Gastrocnemius medialis (tissue), 4 donors: ENCODE measurements at regions not wholly inside any gene's neighbourhood (a gene's known extent, or its start where the extent isn't known, plus 50 kb on each side); places are given as distances from the start of the nearest gene placed in this dataset.

Experiments used
- CTCF ChIP-seq, 5 experiments: fragments of 450-650 bp in 3 of 5; fragments of 200-600 bp in 2 of 5; sonication (generic) in 2 of 5; IDR thresholded peaks in 4 of 5; conservative IDR thresholded peaks in 1 of 5; 1 replicate in 4 of 5; 2 replicates in 1 of 5; pipeline ENCODE4 v1.5.1; 2016 to 2019; ENCODE audit warnings: antibody characterized with exemption in 5 of 5, mild to moderate bottlenecking in 3 of 5, moderate library complexity in 3 of 5
- POLR2A ChIP-seq, 2 donors: fragments of 450-650 bp; IDR thresholded peaks; one replicate each; pipeline ENCODE4 v1.6.1; 2017; ENCODE audit warnings: antibody characterized with exemption in 2 of 2, mild to moderate bottlenecking in 2 of 2, moderate library complexity in 2 of 2

GRCh38 chr1:65572701-65573421 is 152.4 kb downstream of the LEPR start:
- TF ChIP-seq CTCF (IDR thresholded peaks at IDR 0.05 in 4 of 5, conservative IDR thresholded peaks at IDR 0.05 in 1 of 5) = no peak
- TF ChIP-seq POLR2A (IDR thresholded peaks at IDR 0.05) = no peak
